Neural crest cell (in vitro differentiated cells): ENCODE measurements at regions not wholly inside any gene's neighbourhood (a gene's known extent, or its start where the extent isn't known, plus 50 kb on each side); places are given as distances from the start of the nearest gene placed in this dataset.

Source experiments
- DNase-seq: peaks from one replicate; pipeline ENCODE4 v3.0.0; 2021; ENCODE audit warnings: low read depth, mixed read lengths, low spot score
- H3K27ac Mint-ChIP-seq: one replicate; pipeline ENCODE4 v1.8.0; 2021; ENCODE audit warnings: mild to moderate bottlenecking, mixed read lengths; ENCODE audit not compliant: unreplicated experiment
- H3K27me3 Mint-ChIP-seq: 2 replicates; pipeline ENCODE4 v1.8.0; 2021; ENCODE audit warnings: low read depth, mild to moderate bottlenecking, mixed read lengths
- H3K36me3 Mint-ChIP-seq: 2 replicates; pipeline ENCODE4 v1.8.0; 2021; ENCODE audit warnings: low read depth, mild to moderate bottlenecking, mixed read lengths
- H3K4me1 Mint-ChIP-seq: 2 replicates; pipeline ENCODE4 v1.8.0; 2021; ENCODE audit warnings: mixed read lengths
- H3K4me3 Mint-ChIP-seq: one replicate; pipeline ENCODE4 v1.8.0; 2021; ENCODE audit warnings: mild to moderate bottlenecking, mixed read lengths
- H3K9me3 Mint-ChIP-seq: 2 replicates; pipeline ENCODE4 v1.8.0; 2021; ENCODE audit warnings: mixed read lengths
- TF ChIP-seq, protein P1 (sequence below): fragments of 200-600 bp; sonication (generic); conservative IDR thresholded peaks from 2 replicates; pipeline ENCODE4 v1.5.0; 2021; ENCODE audit warnings: antibody characterized with exemption, mild to moderate bottlenecking

DNA sequence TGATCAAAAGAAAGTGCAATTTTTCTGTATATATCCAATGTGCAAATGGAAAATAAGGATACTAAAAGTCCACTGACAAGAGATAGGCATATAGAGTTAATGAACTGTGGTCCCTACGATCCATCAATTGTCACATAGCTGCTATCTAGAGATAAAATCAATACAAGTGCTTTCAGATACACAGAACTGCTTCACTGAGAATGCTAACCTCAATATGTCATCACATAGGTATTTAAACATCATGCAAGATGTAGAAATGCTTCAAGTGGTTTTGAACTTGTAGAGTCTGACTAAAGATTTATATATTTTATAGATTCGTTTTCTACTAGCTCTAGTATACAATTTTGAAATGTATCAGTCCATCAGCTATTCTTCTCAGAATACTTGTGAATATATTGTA, 1604.7 kb downstream of the PLA2G4A start:
- H3K27ac Mint-ChIP-seq, result no peak overlapping the region
- TF ChIP-seq, protein P1, sequence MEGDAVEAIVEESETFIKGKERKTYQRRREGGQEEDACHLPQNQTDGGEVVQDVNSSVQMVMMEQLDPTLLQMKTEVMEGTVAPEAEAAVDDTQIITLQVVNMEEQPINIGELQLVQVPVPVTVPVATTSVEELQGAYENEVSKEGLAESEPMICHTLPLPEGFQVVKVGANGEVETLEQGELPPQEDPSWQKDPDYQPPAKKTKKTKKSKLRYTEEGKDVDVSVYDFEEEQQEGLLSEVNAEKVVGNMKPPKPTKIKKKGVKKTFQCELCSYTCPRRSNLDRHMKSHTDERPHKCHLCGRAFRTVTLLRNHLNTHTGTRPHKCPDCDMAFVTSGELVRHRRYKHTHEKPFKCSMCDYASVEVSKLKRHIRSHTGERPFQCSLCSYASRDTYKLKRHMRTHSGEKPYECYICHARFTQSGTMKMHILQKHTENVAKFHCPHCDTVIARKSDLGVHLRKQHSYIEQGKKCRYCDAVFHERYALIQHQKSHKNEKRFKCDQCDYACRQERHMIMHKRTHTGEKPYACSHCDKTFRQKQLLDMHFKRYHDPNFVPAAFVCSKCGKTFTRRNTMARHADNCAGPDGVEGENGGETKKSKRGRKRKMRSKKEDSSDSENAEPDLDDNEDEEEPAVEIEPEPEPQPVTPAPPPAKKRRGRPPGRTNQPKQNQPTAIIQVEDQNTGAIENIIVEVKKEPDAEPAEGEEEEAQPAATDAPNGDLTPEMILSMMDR, result no peak
- no peaks in the 10 kb centered on the region for H3K27me3 Mint-ChIP-seq
- no peaks in the 10 kb centered on the region for H3K36me3 Mint-ChIP-seq
- no peak overlapping the region for H3K4me3 Mint-ChIP-seq
- no peaks in the 10 kb centered on the region for H3K4me1 Mint-ChIP-seq
- DNase-seq, result no peak
- H3K9me3 Mint-ChIP-seq, result peaks cover 3% of the 10 kb centered on the region

DNA sequence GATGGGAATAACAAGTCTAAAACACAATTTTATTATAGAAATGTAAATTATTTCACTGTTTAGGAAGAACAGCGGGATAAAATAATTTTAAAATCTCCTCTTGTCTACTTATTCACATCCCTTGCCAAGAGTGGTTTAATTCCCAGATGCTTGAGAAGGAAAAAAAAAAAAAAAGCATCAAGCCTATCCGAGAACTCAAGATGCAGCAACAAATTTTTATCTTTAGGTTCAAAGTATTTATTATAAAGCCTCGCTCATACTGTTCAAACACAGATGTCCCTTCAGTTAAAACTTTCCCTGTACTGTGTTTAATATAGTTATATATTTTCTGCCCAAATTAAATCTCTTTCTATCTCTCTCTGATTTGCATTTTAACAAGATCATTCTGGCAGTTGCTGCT, 1615.8 kb downstream of the PLA2G4A start:
- Mint-ChIP-seq H3K36me3 (no peaks in the 10 kb centered on the region), H3K4me3 (no peak overlapping the region), H3K9me3 (no peaks in the 10 kb centered on the region), H3K4me1 (no peaks in the 10 kb centered on the region), H3K27ac (no peak overlapping the region), H3K27me3 (no peaks in the 10 kb centered on the region)
- TF ChIP-seq, protein P1, result no peak
- DNase-seq, result no peak

DNA sequence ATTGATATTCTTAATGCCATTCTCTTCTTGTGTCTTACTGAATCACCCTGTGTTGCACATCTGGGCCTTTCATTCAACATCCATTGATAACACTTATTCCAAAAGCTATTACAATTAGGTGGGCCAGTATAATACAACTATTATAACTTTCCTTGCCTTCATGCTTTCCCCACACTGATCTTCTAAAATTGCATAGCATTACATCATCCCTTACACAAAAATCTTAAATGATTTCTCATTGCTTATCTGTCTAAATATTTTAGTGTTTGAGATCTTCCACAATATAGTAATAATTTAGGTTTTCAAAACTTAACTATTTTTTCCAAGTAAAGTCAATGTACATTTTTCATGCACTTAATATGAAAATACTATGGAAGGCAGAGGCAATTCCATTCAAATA, 1634.1 kb downstream of the PLA2G4A start:
- Mint-ChIP-seq H3K4me1 (no peaks in the 10 kb centered on the region), H3K9me3 (peaks cover 7% of the 10 kb centered on the region), H3K4me3 (no peak overlapping the region), H3K27ac (no peak overlapping the region), H3K36me3 (no peaks in the 10 kb centered on the region), H3K27me3 (no peaks in the 10 kb centered on the region)
- DNase-seq, result no peak
- TF ChIP-seq, protein P1, result no peak

DNA sequence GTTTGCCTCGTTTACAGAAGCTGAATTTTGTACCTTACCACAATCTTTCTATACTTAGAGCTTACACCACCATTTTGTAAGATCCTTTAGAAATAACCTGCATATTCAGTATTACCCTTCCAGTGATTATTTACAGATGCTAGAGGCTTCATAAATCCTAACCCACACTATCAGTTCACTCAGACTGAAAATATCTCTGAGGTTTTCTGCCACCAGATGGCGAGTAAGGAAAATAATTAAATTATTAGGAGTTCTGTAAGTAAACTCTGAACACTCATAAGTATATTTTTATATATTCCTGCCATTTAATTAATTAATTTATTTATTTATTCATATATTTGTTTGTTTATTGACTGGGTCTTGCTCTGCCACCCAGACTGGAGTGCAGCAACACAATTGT, 1635.2 kb downstream of the PLA2G4A start:
- no peaks in the 10 kb centered on the region for H3K4me1 Mint-ChIP-seq

DNA sequence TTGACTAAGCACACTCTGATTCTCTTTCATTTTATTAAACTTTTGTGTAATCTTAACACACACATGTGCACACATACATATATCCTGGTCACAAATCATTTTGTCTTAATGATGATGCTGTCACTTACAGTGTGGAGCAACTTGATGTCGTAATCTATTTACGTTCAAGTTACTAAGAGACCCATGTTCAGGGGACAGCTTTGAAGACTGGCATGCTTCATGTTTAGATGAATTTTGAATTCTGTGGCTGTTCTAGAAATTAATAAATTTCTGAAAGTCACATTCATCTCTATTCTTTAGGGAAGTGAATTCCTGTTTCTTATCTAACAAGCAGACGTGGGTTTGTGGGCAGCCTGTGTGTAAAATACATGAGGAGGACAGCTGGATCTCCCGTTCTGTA, 1637.8 kb downstream of the PLA2G4A start:
- H3K4me1 Mint-ChIP-seq, result no peaks in the 10 kb centered on the region
- no peaks in the 10 kb centered on the region for H3K27me3 Mint-ChIP-seq
- H3K4me3 Mint-ChIP-seq, result no peak overlapping the region
- H3K9me3 Mint-ChIP-seq, result peaks cover 6% of the 10 kb centered on the region
- H3K36me3 Mint-ChIP-seq, result no peaks in the 10 kb centered on the region
- TF ChIP-seq, protein P1, result no peak
- no peak overlapping the region for H3K27ac Mint-ChIP-seq
- no peak for DNase-seq

More for the DNA sequence above, 1635.2 kb downstream of the PLA2G4A start:
- TF ChIP-seq, protein P1, result no peak
- H3K9me3 Mint-ChIP-seq, result peaks cover 7% of the 10 kb centered on the region
- no peaks in the 10 kb centered on the region for H3K36me3 Mint-ChIP-seq
- no peak overlapping the region for H3K4me3 Mint-ChIP-seq
- H3K27ac Mint-ChIP-seq, result no peak overlapping the region
- DNase-seq, result no peak
- H3K27me3 Mint-ChIP-seq, result no peaks in the 10 kb centered on the region

DNA sequence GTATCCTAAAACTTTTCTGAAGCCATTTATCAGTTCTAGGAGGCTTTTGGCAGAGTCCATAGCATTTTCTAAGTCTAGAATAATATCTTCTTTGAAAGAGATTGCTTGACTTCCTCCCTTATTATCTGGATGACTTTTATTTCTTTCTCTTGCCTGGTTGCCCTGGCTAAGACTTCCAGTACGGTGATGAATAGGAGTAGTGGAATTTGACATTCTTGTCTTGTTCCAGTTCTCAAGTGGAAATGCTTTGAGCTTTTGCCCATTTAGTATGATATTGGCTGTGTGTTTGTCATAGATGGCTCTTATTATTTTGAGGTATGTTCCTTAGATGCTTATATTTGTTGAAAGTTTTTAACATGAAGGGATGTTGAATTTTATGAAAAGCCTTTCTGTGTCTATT, 1647.9 kb downstream of the PLA2G4A start:
- no peak for DNase-seq
- Mint-ChIP-seq H3K36me3 (no peaks in the 10 kb centered on the region), H3K4me1 (no peaks in the 10 kb centered on the region), H3K27me3 (no peaks in the 10 kb centered on the region), H3K4me3 (no peak overlapping the region), H3K9me3 (no peaks in the 10 kb centered on the region), H3K27ac (no peak overlapping the region)
- TF ChIP-seq, protein P1, result no peak
